SH-SY5Y (cell line): ENCODE measurements at regions not wholly inside any gene's neighbourhood (a gene's known extent, or its start where the extent isn't known, plus 50 kb on each side); places are given as distances from the start of the nearest gene placed in this dataset.

Experiments
- GATA2 ChIP-seq: IDR thresholded peaks from 2 replicates; pipeline ENCODE4 v1.6.1; 2011; ENCODE audit warnings: mild to moderate bottlenecking, low read depth, low read length
- GATA3 ChIP-seq: IDR thresholded peaks from 2 replicates; pipeline ENCODE4 v1.6.1; 2011; ENCODE audit warnings: low read depth, mild to moderate bottlenecking, low read length, moderate library complexity

DNA sequence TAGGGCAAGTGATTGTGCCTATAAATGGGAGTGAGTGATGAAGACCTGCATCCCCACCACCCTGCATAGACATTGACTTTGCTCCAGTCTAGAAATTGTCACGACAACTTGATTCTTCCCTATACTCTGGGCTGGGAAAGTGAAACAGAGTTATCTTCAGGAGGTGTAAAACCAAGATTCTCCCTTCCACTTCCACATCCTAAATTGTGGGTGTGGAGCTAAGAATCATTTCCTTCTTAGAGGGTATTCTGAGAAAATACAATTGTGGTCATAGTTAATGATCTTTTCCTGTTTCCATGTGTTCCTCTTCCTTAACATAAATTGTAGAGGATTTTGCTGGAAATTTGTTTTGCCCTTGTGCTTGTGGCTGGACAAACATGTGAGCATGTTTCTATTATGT lies 96.8 kb upstream of the PJA2 start:
- TF ChIP-seq GATA2, result no peak
- TF ChIP-seq GATA3, result no peak
